HEK293T (cell line): ENCODE measurements at regions not wholly inside any gene's neighbourhood (a gene's known extent, or its start where the extent isn't known, plus 50 kb on each side); places are given as distances from the start of the nearest gene placed in this dataset.

Source experiments
- ARNT ChIP-seq: fragments of 450-650 bp; IDR thresholded peaks from 2 replicates; pipeline ENCODE4 v1.6.1; 2017; ENCODE audit warnings: mild to moderate bottlenecking
- BHLHE40 ChIP-seq: fragments of 450-650 bp; IDR thresholded peaks from 2 replicates; pipeline ENCODE4 v1.6.1; 2016; ENCODE audit warnings: mild to moderate bottlenecking, moderate library complexity, borderline replicate concordance
- CTBP1 ChIP-seq: fragments of 450-650 bp; IDR thresholded peaks from 2 replicates; pipeline ENCODE4 v1.6.1; 2016; ENCODE audit warnings: borderline replicate concordance
- ELF4 ChIP-seq: fragments of 450-650 bp; IDR thresholded peaks from 2 replicates; pipeline ENCODE4 v1.6.1; 2017; ENCODE audit warnings: antibody characterized with exemption
- FOXA1 ChIP-seq: fragments of 450-650 bp; IDR thresholded peaks from 2 replicates; pipeline ENCODE4 v1.6.1; 2016; ENCODE audit warnings: mild to moderate bottlenecking
- FOXK2 ChIP-seq: fragments of 450-650 bp; IDR thresholded peaks from 2 replicates; pipeline ENCODE4 v1.6.1; 2016; ENCODE audit warnings: mild to moderate bottlenecking
- FOXM1 ChIP-seq: fragments of 450-650 bp; IDR thresholded peaks from 2 replicates; pipeline ENCODE4 v1.6.1; 2017; ENCODE audit warnings: mild to moderate bottlenecking, borderline replicate concordance
- HDGF ChIP-seq: fragments of 450-650 bp; IDR thresholded peaks from 2 replicates; pipeline ENCODE4 v1.6.1; 2017; ENCODE audit warnings: antibody characterized with exemption, borderline replicate concordance
- L3MBTL2 ChIP-seq: fragments of 450-650 bp; conservative IDR thresholded peaks from 2 replicates; pipeline ENCODE4 v1.6.1; 2016; ENCODE audit warnings: mild to moderate bottlenecking
- LEF1 ChIP-seq: fragments of 450-650 bp; IDR thresholded peaks from 2 replicates; pipeline ENCODE4 v1.6.1; 2017; ENCODE audit warnings: mild to moderate bottlenecking, borderline replicate concordance
- NFRKB ChIP-seq: fragments of 450-650 bp; IDR thresholded peaks from 2 replicates; pipeline ENCODE4 v1.6.1; 2016; ENCODE audit warnings: mild to moderate bottlenecking, moderate library complexity
- SP1 ChIP-seq: fragments of 450-650 bp; IDR thresholded peaks from 2 replicates; pipeline ENCODE4 v1.6.1; 2017
- SUZ12 ChIP-seq: fragments of 450-650 bp; IDR thresholded peaks from 2 replicates; pipeline ENCODE4 v1.6.1; 2016; ENCODE audit warnings: mild to moderate bottlenecking
- TARDBP ChIP-seq: fragments of 450-650 bp; IDR thresholded peaks from 2 replicates; pipeline ENCODE4 v1.6.1; 2016

- TF ChIP-seq LEF1 (no peak), SP1 (no peak), HDGF (no peak), ARNT (no peak), BHLHE40 (no peak), FOXM1 (no peak), NFRKB (no peak), FOXA1 (no peak), L3MBTL2 (no peak), SUZ12 (no peak), CTBP1 (no peak), ELF4 (no peak), TARDBP (no peak), FOXK2 (no peak)
Observed at GRCh38 chr6:113782636-113783035, 74.5 kb upstream of the MARCKS start.
